ENCODE measurements at regions not wholly inside any gene's neighbourhood (a gene's known extent, or its start where the extent isn't known, plus 50 kb on each side); places are given as distances from the start of the nearest gene placed in this dataset.
"Not testable (repeated sequence)": the region's sequence is repeated elsewhere in the genome, so short reads cannot be mapped to it uniquely, and the experiment has no call there.

GRCh38 chr7:65549589-65550443 lies 176.2 kb downstream of the ZNF92 start:
- TF ChIP-seq CTCF (IDR thresholded peaks at IDR 0.05; ENCODE audit: poor library complexity, severe bottlenecking); SMC3 (conservative IDR thresholded peaks at IDR 0.05; ENCODE audit: poor library complexity); RAD21 (conservative IDR thresholded peaks at IDR 0.05); EP300 (conservative IDR thresholded peaks at IDR 0.05; ENCODE audit: poor library complexity, severe bottlenecking); MXI1 (conservative IDR thresholded peaks at IDR 0.05; ENCODE audit: poor library complexity, severe bottlenecking): not testable (repeated sequence)

Data from neural cell (in vitro differentiated cells).